ENCODE measurements at regions not wholly inside any gene's neighbourhood (a gene's known extent, or its start where the extent isn't known, plus 50 kb on each side); places are given as distances from the start of the nearest gene placed in this dataset.

DNA sequence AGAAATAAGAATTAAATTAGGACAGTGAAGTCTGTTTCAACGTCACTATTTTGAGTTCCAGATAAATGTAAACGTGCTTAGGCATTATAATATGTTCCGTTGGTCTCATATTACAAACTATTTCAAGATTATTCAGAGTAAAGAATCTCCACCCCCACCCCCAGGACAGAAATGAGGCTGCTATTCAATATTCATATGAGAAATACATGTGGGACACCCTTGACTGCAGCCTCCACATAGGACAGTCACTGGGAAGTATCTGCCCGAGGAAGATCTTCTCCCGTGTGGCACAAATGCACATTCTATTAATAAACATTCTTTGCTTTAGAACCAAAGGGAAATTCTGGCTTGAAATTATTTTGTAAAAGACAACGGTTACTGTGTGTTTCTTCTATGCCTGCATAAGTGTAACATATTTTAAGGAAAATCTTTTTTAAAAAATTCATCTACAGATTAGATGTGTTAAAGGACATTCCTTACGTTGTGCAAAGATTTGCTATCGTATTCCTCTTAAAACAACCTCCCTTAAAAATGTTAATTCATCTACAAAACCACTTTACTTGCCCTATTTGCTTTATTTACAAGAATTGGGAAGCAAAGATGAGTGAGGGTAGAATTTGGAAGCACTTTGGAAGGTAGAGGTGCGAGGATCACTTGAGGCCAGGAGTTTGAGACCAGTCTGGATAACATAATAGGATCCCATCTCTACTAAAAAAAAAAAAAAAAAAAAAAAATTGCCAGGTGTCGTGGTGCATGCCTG, 148.3 kb upstream of the SOX14 start:
- ChIA-PET POLR2A (no interaction called here), CTCF (no interaction called here)
- peaks cover 56% of the 10 kb centered on the region for H3K4me1 Mint-ChIP-seq
- H3K27ac Mint-ChIP-seq = no peak overlapping the region
- DNase-seq (ENCODE audit: low spot score) = no peak
- H3K27me3 Mint-ChIP-seq (ENCODE audit: low read depth) = no peaks in the 10 kb centered on the region
- no peaks in the 10 kb centered on the region for H3K9me3 Mint-ChIP-seq
- no peaks in the 10 kb centered on the region for H3K36me3 Mint-ChIP-seq
- TF ChIP-seq GRHL2 (CRISPR knock-in tag; IDR thresholded peaks at IDR 0.05; ENCODE audit: insufficient replicate concordance, severe bottlenecking) = no peak
- TF ChIP-seq TEAD4 (CRISPR knock-in tag; IDR thresholded peaks at IDR 0.05) = no peak
- TF ChIP-seq ZNF263 (CRISPR knock-in tag; IDR thresholded peaks at IDR 0.05; ENCODE audit: low read depth) = no peak
- TF ChIP-seq ZNF138 (CRISPR knock-in tag; conservative IDR thresholded peaks at IDR 0.05) = no peak
- TF ChIP-seq, protein P1, sequence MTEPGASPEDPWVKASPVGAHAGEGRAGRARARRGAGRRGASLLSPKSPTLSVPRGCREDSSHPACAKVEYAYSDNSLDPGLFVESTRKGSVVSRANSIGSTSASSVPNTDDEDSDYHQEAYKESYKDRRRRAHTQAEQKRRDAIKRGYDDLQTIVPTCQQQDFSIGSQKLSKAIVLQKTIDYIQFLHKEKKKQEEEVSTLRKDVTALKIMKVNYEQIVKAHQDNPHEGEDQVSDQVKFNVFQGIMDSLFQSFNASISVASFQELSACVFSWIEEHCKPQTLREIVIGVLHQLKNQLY (CRISPR knock-in tag; IDR thresholded peaks at IDR 0.05) = no peak
- no peak for TF ChIP-seq ATF1 (CRISPR knock-in tag; IDR thresholded peaks at IDR 0.05)
- no peak for TF ChIP-seq GTF2I (CRISPR knock-in tag; conservative IDR thresholded peaks at IDR 0.05)
- no peak for TF ChIP-seq ZNF396 (CRISPR knock-in tag; IDR thresholded peaks at IDR 0.05; ENCODE audit: borderline replicate concordance)
- TF ChIP-seq, protein P2, sequence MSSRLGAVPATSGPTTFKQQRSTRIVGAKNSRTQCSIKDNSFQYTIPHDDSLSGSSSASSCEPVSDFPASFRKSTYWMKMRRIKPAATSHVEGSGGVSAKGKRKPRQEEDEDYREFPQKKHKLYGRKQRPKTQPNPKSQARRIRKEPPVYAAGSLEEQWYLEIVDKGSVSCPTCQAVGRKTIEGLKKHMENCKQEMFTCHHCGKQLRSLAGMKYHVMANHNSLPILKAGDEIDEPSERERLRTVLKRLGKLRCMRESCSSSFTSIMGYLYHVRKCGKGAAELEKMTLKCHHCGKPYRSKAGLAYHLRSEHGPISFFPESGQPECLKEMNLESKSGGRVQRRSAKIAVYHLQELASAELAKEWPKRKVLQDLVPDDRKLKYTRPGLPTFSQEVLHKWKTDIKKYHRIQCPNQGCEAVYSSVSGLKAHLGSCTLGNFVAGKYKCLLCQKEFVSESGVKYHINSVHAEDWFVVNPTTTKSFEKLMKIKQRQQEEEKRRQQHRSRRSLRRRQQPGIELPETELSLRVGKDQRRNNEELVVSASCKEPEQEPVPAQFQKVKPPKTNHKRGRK (CRISPR knock-in tag; IDR thresholded peaks at IDR 0.05; ENCODE audit: borderline replicate concordance) = no peak
- TF ChIP-seq ZNF416 (CRISPR knock-in tag; IDR thresholded peaks at IDR 0.05) = no peak
- no peak for TF ChIP-seq SMAD4 (CRISPR knock-in tag; IDR thresholded peaks at IDR 0.05)
- TF ChIP-seq IRF2 (CRISPR knock-in tag; IDR thresholded peaks at IDR 0.05; ENCODE audit: borderline replicate concordance, low read depth) = no peak
- no peak for TF ChIP-seq NFE2L1 (CRISPR knock-in tag; IDR thresholded peaks at IDR 0.05)
- TF ChIP-seq, protein P3, sequence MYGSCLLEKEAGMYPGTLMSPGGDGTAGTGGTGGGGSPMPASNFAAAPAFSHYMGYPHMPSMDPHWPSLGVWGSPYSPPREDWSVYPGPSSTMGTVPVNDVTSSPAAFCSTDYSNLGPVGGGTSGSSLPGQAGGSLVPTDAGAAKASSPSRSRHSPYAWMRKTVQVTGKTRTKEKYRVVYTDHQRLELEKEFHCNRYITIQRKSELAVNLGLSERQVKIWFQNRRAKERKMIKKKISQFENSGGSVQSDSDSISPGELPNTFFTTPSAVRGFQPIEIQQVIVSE (CRISPR knock-in tag; IDR thresholded peaks at IDR 0.05; ENCODE audit: borderline replicate concordance) = no peak
- TF ChIP-seq, protein P4, sequence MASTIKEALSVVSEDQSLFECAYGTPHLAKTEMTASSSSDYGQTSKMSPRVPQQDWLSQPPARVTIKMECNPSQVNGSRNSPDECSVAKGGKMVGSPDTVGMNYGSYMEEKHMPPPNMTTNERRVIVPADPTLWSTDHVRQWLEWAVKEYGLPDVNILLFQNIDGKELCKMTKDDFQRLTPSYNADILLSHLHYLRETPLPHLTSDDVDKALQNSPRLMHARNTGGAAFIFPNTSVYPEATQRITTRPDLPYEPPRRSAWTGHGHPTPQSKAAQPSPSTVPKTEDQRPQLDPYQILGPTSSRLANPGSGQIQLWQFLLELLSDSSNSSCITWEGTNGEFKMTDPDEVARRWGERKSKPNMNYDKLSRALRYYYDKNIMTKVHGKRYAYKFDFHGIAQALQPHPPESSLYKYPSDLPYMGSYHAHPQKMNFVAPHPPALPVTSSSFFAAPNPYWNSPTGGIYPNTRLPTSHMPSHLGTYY (CRISPR knock-in tag; IDR thresholded peaks at IDR 0.05) = no peak
- TF ChIP-seq, protein P5, sequence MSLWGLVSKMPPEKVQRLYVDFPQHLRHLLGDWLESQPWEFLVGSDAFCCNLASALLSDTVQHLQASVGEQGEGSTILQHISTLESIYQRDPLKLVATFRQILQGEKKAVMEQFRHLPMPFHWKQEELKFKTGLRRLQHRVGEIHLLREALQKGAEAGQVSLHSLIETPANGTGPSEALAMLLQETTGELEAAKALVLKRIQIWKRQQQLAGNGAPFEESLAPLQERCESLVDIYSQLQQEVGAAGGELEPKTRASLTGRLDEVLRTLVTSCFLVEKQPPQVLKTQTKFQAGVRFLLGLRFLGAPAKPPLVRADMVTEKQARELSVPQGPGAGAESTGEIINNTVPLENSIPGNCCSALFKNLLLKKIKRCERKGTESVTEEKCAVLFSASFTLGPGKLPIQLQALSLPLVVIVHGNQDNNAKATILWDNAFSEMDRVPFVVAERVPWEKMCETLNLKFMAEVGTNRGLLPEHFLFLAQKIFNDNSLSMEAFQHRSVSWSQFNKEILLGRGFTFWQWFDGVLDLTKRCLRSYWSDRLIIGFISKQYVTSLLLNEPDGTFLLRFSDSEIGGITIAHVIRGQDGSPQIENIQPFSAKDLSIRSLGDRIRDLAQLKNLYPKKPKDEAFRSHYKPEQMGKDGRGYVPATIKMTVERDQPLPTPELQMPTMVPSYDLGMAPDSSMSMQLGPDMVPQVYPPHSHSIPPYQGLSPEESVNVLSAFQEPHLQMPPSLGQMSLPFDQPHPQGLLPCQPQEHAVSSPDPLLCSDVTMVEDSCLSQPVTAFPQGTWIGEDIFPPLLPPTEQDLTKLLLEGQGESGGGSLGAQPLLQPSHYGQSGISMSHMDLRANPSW (CRISPR knock-in tag; conservative IDR thresholded peaks at IDR 0.05; ENCODE audit: low read depth) = no peak
- TF ChIP-seq JAZF1 (CRISPR knock-in tag; IDR thresholded peaks at IDR 0.05) = no peak
- no peak overlapping the region for H3K4me3 Mint-ChIP-seq
- no peak for ATAC-seq

Measured in WTC11 (cell line).